PC-3 (cell line): ENCODE measurements at regions not wholly inside any gene's neighbourhood (a gene's known extent, or its start where the extent isn't known, plus 50 kb on each side); places are given as distances from the start of the nearest gene placed in this dataset.

Experiments used
- ATAC-seq: fragments of 200-7000 bp; cut with Tn5 transposase; 2 replicates; pipeline ENCODE4 v1.9.1; 2020; ENCODE audit warnings: mild to moderate bottlenecking, moderate library complexity
- BruUV-seq: library from RNA; stranded (reverse); fragments of 400-500 nt; replicated peaks from 2 replicates; lab custom pipeline; 2021; lab: Mats Ljungman, UMichigan
- CTCF ChIA-PET: fragments of 300-600 bp; sonication (Branson Sonifier 250); formaldehyde crosslinking; loops from one replicate; lab custom pipeline; 2022; ENCODE audit warnings: antibody characterized with exemption; lab: Charles Lee
- POLR2A ChIA-PET: fragments of 300-600 bp; sonication (Branson Sonifier 250); formaldehyde crosslinking; loops from one replicate; lab custom pipeline; 2022; ENCODE audit warnings: antibody characterized with exemption; ENCODE audit not compliant: unreplicated experiment; lab: Charles Lee
- DNase-seq: peaks from one replicate; pipeline ENCODE4 v3.0.0-alpha.2; 2015
- H2AFZ ChIP-seq: fragments of 300-600 bp; sonication (generic); 2 replicates; pipeline ENCODE4 v1.6.0; 2016; ENCODE audit warnings: antibody characterized with exemption, low read length
- H3F3A ChIP-seq: fragments of 300-600 bp; sonication (generic); one replicate; pipeline ENCODE4 v1.6.0; 2017; ENCODE audit warnings: antibody characterized with exemption, low read length, control low read depth, mild to moderate bottlenecking; ENCODE audit not compliant: unreplicated experiment
- H3K27ac ChIP-seq: fragments of 300-600 bp; sonication (generic); 2 replicates; pipeline ENCODE4 v1.5.1; 2016; ENCODE audit warnings: mild to moderate bottlenecking, low read length
- H3K27me3 ChIP-seq: fragments of 300-600 bp; sonication (generic); 2 replicates; pipeline ENCODE4 v1.6.1; 2016; ENCODE audit warnings: low read length, mixed read lengths
- H3K36me3 ChIP-seq: fragments of 300-600 bp; sonication (generic); 2 replicates; pipeline ENCODE4 v1.6.1; 2016; ENCODE audit warnings: low read depth, mixed run types, low read length, mixed read lengths
- H3K4me1 ChIP-seq: fragments of 300-600 bp; sonication (generic); 2 replicates; pipeline ENCODE4 v1.5.1; 2016; ENCODE audit warnings: low read length; ENCODE audit not compliant: insufficient read depth
- H3K4me2 ChIP-seq: fragments of 300-600 bp; sonication (generic); 2 replicates; pipeline ENCODE4 v1.6.0; 2016; ENCODE audit warnings: low read length
- H3K4me3 ChIP-seq: fragments of 300-600 bp; sonication (generic); 2 replicates; pipeline ENCODE4 v1.5.1; 2016; ENCODE audit warnings: mild to moderate bottlenecking, low read length, mixed read lengths
- H3K79me2 ChIP-seq: fragments of 300-600 bp; sonication (generic); 2 replicates; pipeline ENCODE4 v1.6.1; 2017; ENCODE audit warnings: low read length, mixed read lengths
- H3K9ac ChIP-seq: fragments of 300-600 bp; sonication (generic); 2 replicates; pipeline ENCODE4 v1.6.0; 2016; ENCODE audit warnings: mild to moderate bottlenecking, low read length
- H3K9me2 ChIP-seq: fragments of 300-600 bp; sonication (generic); replicated peaks from 2 replicates; pipeline ENCODE4 v1.6.1; 2016; ENCODE audit warnings: mixed run types, low read length, mixed read lengths
- H3K9me3 ChIP-seq: fragments of 300-600 bp; sonication (generic); 2 replicates; pipeline ENCODE4 v1.6.1; 2016; ENCODE audit warnings: low read length, mixed read lengths
- H4K20me1 ChIP-seq: fragments of 300-600 bp; sonication (generic); 2 replicates; pipeline ENCODE4 v1.6.1; 2016; ENCODE audit warnings: low read length, mixed read lengths
- CTCF ChIP-seq: fragments of 300-600 bp; sonication (generic); conservative IDR thresholded peaks from 2 replicates; pipeline ENCODE4 v1.5.1; 2017; ENCODE audit warnings: antibody characterized with exemption, low read depth, mild to moderate bottlenecking, low read length
- EZH2 ChIP-seq: fragments of 300-600 bp; sonication (generic); IDR thresholded peaks from one replicate; pipeline ENCODE4 v1.6.1; 2017; ENCODE audit warnings: antibody characterized with exemption, mild to moderate bottlenecking, low read length; ENCODE audit not compliant: unreplicated experiment
- EZH2phosphoT487 ChIP-seq: fragments of 300-600 bp; sonication (generic); IDR thresholded peaks from 2 replicates; pipeline ENCODE4 v1.6.1; 2018; ENCODE audit warnings: mild to moderate bottlenecking, antibody characterized with exemption, low read length, borderline replicate concordance
- intact Hi-C: fragments of 100-400 bp; cut with micrococcal nuclease; formaldehyde crosslinking; loops from 2 replicates; pipeline ENCODE4 v1.9.0; 2023

DNA sequence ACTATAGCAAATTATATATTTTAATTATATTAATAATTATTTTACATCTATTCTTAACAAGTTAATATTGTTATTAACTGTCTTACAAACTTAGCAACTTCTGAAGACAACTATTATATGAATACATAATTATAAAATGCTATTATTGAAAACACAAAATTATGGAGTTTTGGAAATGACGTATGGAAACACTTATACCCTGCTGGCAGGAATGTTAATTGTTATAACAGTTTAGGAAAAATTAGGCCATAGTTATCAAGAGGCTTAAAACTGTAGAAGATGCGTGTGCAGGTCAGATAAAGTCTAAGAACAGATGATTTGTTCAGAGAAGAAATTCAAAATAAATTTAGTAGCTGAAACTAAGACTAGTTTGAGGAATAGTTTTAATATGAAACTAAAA, 211.7 kb downstream of the FAT4 start:
- TF ChIP-seq EZH2phosphoT487, result no peak
- peak; percentile 25; the same call in 1 of the 2 replicates for TF ChIP-seq CTCF
- no peak for TF ChIP-seq EZH2
- Histone ChIP-seq H2AFZ (no peak overlapping the region), H3K36me3 (no peaks in the 10 kb centered on the region), H3K4me3 (no peak overlapping the region), H3F3A (no peaks in the 10 kb centered on the region), H3K79me2 (no peaks in the 10 kb centered on the region), H3K4me1 (no peaks in the 10 kb centered on the region), H4K20me1 (no peaks in the 10 kb centered on the region), H3K9me2 (no peaks in the 10 kb centered on the region), H3K27me3 (no peaks in the 10 kb centered on the region), H3K9ac (no peak overlapping the region), H3K9me3 (no peaks in the 10 kb centered on the region), H3K4me2 (no peak overlapping the region), H3K27ac (no peak overlapping the region)
- ChIA-PET CTCF (no interaction called here), POLR2A (no interaction called here)
- ATAC-seq (no peak), DNase-seq (peak; percentile 10)
- intact Hi-C loops, result no loop called here
- no TSS peak for BruUV-seq

GRCh38 chr4:125527681-125528080, 212.9 kb downstream of the FAT4 start:
- Histone ChIP-seq H3K79me2 (no peaks in the 10 kb centered on the region), H3K36me3 (no peaks in the 10 kb centered on the region), H4K20me1 (no peaks in the 10 kb centered on the region), H3K4me1 (no peaks in the 10 kb centered on the region), H3K9me3 (no peaks in the 10 kb centered on the region), H3K27me3 (no peaks in the 10 kb centered on the region), H3K4me3 (no peak overlapping the region), H3K27ac (no peak overlapping the region), H3K9ac (no peak overlapping the region), H3K4me2 (no peak overlapping the region), H2AFZ (no peak overlapping the region), H3K9me2 (no peaks in the 10 kb centered on the region), H3F3A (no peaks in the 10 kb centered on the region)
- no TSS peak for BruUV-seq
- ChIA-PET CTCF (no interaction called here), POLR2A (no interaction called here)
- intact Hi-C loops, result no loop called here
- no peak for TF ChIP-seq EZH2phosphoT487
- TF ChIP-seq EZH2, result no peak
- TF ChIP-seq CTCF, result no peak
- ATAC-seq, result no peak
- DNase-seq, result no peak

DNA sequence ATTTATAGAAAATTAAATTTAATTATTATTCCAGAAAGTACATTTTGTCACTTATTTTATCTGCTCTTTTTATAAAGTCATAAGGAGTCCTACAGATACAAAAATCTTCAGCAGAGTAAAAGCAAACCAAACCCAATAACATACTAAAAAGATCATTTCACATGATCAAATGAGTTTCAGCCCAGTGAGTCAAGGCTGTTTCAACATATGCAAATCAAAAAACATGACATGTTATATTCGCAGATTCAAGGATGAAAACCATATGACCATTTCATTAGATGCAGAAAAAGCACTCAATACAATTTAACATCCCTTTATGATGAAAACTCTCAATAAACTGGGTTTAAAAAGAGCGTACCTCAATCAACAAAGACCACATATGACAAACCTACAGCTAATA, 214.3 kb downstream of the FAT4 start:
- intact Hi-C loops, result no loop called here
- no peaks in the 10 kb centered on the region for H3K4me1 ChIP-seq
- H3K27me3 ChIP-seq, result no peaks in the 10 kb centered on the region
- no peak overlapping the region for H3K9ac ChIP-seq
- ChIA-PET CTCF (no interaction called here), POLR2A (no interaction called here)
- H3K36me3 ChIP-seq, result no peaks in the 10 kb centered on the region
- no peak for TF ChIP-seq EZH2phosphoT487
- no peaks in the 10 kb centered on the region for H3K79me2 ChIP-seq
- H3K4me2 ChIP-seq, result no peak overlapping the region
- no peak overlapping the region for H3K4me3 ChIP-seq
- H3K9me3 ChIP-seq, result no peaks in the 10 kb centered on the region
- no peak overlapping the region for H3K27ac ChIP-seq
- no peaks in the 10 kb centered on the region for H3K9me2 ChIP-seq
- no peaks in the 10 kb centered on the region for H4K20me1 ChIP-seq
- no TSS peak for BruUV-seq
- ATAC-seq, result no peak
- no peaks in the 10 kb centered on the region for H3F3A ChIP-seq
- DNase-seq, result no peak
- no peak overlapping the region for H2AFZ ChIP-seq
